SK-N-SH treated with all-trans-retinoic acid at 6 μM for 48 hours (cell line): ENCODE measurements at regions not wholly inside any gene's neighbourhood (a gene's known extent, or its start where the extent isn't known, plus 50 kb on each side); places are given as distances from the start of the nearest gene placed in this dataset.

Source experiments
- ATAC-seq: fragments of 200-7000 bp; cut with Tn5 transposase; 3 replicates; pipeline ENCODE4 v1.9.1; 2020; ENCODE audit warnings: mild to moderate bottlenecking, moderate library complexity
- ARNTL ChIP-seq: fragments of 450-650 bp; formaldehyde crosslinking; IDR thresholded peaks from 2 replicates; pipeline ENCODE4 v1.5.0; 2020; ENCODE audit warnings: low read depth, mild to moderate bottlenecking, moderate library complexity, borderline replicate concordance
- BACH2 ChIP-seq: fragments of 250-450 bp; sonication (Bioruptor Pico); IDR thresholded peaks from 2 replicates; pipeline ENCODE4 v1.9.0; 2021; ENCODE audit warnings: mild to moderate bottlenecking, borderline replicate concordance
- CSDC2 ChIP-seq: fragments of 250-450 bp; sonication (Bioruptor Pico); IDR thresholded peaks from 2 replicates; pipeline ENCODE4 v1.5.0; 2020; ENCODE audit warnings: mild to moderate bottlenecking, moderate library complexity
- ESRRG ChIP-seq: fragments of 250-450 bp; sonication (Bioruptor Pico); IDR thresholded peaks from 2 replicates; pipeline ENCODE4 v1.6.1; 2021; ENCODE audit warnings: mild to moderate bottlenecking
- GLIS3 ChIP-seq: fragments of 250-450 bp; sonication (Bioruptor Pico); IDR thresholded peaks from 2 replicates; pipeline ENCODE4 v1.5.0; 2020; ENCODE audit warnings: mild to moderate bottlenecking, moderate library complexity
- ISL1 ChIP-seq: fragments of 250-450 bp; sonication (Bioruptor Pico); IDR thresholded peaks from 2 replicates; pipeline ENCODE4 v2.1.2; 2022; ENCODE audit warnings: mild to moderate bottlenecking, moderate library complexity
- OSR1 ChIP-seq: fragments of 250-450 bp; sonication (Bioruptor Pico); IDR thresholded peaks from 2 replicates; pipeline ENCODE4 v1.8.0; 2022; ENCODE audit warnings: moderate library complexity, mild to moderate bottlenecking, inconsistent platforms
- PPARA ChIP-seq: fragments of 250-450 bp; sonication (Bioruptor Pico); IDR thresholded peaks from 2 replicates; pipeline ENCODE4 v1.5.0; 2020; ENCODE audit warnings: mild to moderate bottlenecking, borderline replicate concordance
- RARB ChIP-seq: fragments of 250-450 bp; sonication (Bioruptor Pico); IDR thresholded peaks from 2 replicates; pipeline ENCODE4 v1.8.0; 2021; ENCODE audit warnings: mild to moderate bottlenecking, moderate library complexity
- SNAI2 ChIP-seq: fragments of 250-450 bp; sonication (Bioruptor Pico); IDR thresholded peaks from 2 replicates; pipeline ENCODE4 v1.5.0; 2020; ENCODE audit warnings: mild to moderate bottlenecking, moderate library complexity
- TCF4 ChIP-seq: fragments of 250-450 bp; sonication (Bioruptor Pico); IDR thresholded peaks from 2 replicates; pipeline ENCODE4 v1.8.0; 2021; ENCODE audit warnings: mild to moderate bottlenecking, moderate library complexity, borderline replicate concordance
- TOX ChIP-seq: fragments of 250-450 bp; sonication (Bioruptor Pico); IDR thresholded peaks from 2 replicates; pipeline ENCODE4 v1.8.0; 2021; ENCODE audit warnings: mild to moderate bottlenecking, moderate library complexity, borderline replicate concordance
- ZC3H10 ChIP-seq: fragments of 250-450 bp; sonication (Bioruptor Pico); IDR thresholded peaks from 2 replicates; pipeline ENCODE4 v1.5.1; 2021; ENCODE audit warnings: mild to moderate bottlenecking, moderate library complexity
- ZFP3 ChIP-seq: fragments of 250-450 bp; sonication (Bioruptor Pico); IDR thresholded peaks from 2 replicates; pipeline ENCODE4 v1.5.0; 2020; ENCODE audit warnings: mild to moderate bottlenecking, moderate library complexity
- ZFP30 ChIP-seq: fragments of 450-650 bp; formaldehyde crosslinking; IDR thresholded peaks from 2 replicates; pipeline ENCODE4 v1.5.0; 2022; ENCODE audit warnings: mild to moderate bottlenecking, moderate library complexity
- ZNF565 ChIP-seq: fragments of 450-650 bp; formaldehyde crosslinking; conservative IDR thresholded peaks from 2 replicates; pipeline ENCODE4 v1.5.0; 2020; ENCODE audit warnings: low read depth, mild to moderate bottlenecking, moderate library complexity
- ZNF70 ChIP-seq: fragments of 450-650 bp; formaldehyde crosslinking; IDR thresholded peaks from 2 replicates; pipeline ENCODE4 v1.5.0; 2020; ENCODE audit warnings: mild to moderate bottlenecking, moderate library complexity
- ZNF8 ChIP-seq: fragments of 450-650 bp; formaldehyde crosslinking; IDR thresholded peaks from 2 replicates; pipeline ENCODE4 v1.5.0; 2020; ENCODE audit warnings: mild to moderate bottlenecking, moderate library complexity
- TF ChIP-seq, protein P1 (sequence below): fragments of 250-450 bp; sonication (Bioruptor Pico); IDR thresholded peaks from 2 replicates; pipeline ENCODE4 v1.5.1; 2021; ENCODE audit warnings: mild to moderate bottlenecking, moderate library complexity
- TF ChIP-seq, protein P2 (sequence below): fragments of 250-450 bp; sonication (Bioruptor Pico); IDR thresholded peaks from 2 replicates; pipeline ENCODE4 v1.8.0; 2020; ENCODE audit warnings: mild to moderate bottlenecking, moderate library complexity, borderline replicate concordance
- TF ChIP-seq, protein P3 (sequence below): fragments of 250-450 bp; sonication (Bioruptor Pico); IDR thresholded peaks from 2 replicates; pipeline ENCODE4 v1.5.1; 2020; ENCODE audit warnings: low read depth, mild to moderate bottlenecking, moderate library complexity
- TF ChIP-seq, protein P4 (sequence below): fragments of 250-450 bp; sonication (Bioruptor Pico); IDR thresholded peaks from 2 replicates; pipeline ENCODE4 v1.8.0; 2021; ENCODE audit warnings: low read depth, mild to moderate bottlenecking, moderate library complexity, borderline replicate concordance
- TF ChIP-seq, protein P5 (sequence below): fragments of 250-450 bp; sonication (Bioruptor Pico); IDR thresholded peaks from 2 replicates; pipeline ENCODE4 v1.5.0; 2020; ENCODE audit warnings: mild to moderate bottlenecking, moderate library complexity

DNA sequence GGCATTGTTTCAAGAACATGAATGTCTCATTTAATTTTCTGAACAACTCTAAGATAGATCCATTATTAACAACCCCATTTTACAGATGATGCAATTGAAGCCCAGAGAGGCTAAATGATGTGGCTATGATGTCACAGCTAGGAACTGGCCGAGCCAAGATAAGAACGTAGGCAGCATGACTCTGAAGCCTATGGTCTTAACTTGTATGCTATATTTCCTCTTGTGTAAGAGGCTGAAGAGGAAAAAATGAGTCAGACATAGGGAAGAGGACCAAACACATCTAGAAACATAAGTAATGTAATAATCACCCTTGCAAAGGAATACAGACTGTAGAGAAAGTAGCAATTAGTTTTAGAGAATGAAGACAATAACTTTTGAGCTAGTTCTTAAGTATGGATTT lies 416.8 kb downstream of the FIGN start:
- TF ChIP-seq CSDC2 (CRISPR knock-in tag) (no peak), GLIS3 (CRISPR knock-in tag) (no peak), ARNTL (CRISPR knock-in tag) (no peak), ZC3H10 (CRISPR knock-in tag) (no peak), ZNF8 (no peak), ZNF565 (CRISPR knock-in tag) (no peak), RARB (CRISPR knock-in tag) (no peak), ZFP3 (CRISPR knock-in tag) (no peak), PPARA (CRISPR knock-in tag) (no peak), BACH2 (no peak), ZNF70 (CRISPR knock-in tag) (no peak), ESRRG (CRISPR knock-in tag) (no peak), TCF4 (CRISPR knock-in tag) (no peak), TOX (CRISPR knock-in tag) (no peak), OSR1 (CRISPR knock-in tag) (no peak)
- TF ChIP-seq, protein P1, sequence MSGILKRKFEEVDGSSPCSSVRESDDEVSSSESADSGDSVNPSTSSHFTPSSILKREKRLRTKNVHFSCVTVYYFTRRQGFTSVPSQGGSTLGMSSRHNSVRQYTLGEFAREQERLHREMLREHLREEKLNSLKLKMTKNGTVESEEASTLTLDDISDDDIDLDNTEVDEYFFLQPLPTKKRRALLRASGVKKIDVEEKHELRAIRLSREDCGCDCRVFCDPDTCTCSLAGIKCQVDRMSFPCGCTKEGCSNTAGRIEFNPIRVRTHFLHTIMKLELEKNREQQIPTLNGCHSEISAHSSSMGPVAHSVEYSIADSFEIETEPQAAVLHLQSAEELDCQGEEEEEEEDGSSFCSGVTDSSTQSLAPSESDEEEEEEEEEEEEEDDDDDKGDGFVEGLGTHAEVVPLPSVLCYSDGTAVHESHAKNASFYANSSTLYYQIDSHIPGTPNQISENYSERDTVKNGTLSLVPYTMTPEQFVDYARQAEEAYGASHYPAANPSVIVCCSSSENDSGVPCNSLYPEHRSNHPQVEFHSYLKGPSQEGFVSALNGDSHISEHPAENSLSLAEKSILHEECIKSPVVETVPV (CRISPR knock-in tag), result no peak
- TF ChIP-seq, protein P2, sequence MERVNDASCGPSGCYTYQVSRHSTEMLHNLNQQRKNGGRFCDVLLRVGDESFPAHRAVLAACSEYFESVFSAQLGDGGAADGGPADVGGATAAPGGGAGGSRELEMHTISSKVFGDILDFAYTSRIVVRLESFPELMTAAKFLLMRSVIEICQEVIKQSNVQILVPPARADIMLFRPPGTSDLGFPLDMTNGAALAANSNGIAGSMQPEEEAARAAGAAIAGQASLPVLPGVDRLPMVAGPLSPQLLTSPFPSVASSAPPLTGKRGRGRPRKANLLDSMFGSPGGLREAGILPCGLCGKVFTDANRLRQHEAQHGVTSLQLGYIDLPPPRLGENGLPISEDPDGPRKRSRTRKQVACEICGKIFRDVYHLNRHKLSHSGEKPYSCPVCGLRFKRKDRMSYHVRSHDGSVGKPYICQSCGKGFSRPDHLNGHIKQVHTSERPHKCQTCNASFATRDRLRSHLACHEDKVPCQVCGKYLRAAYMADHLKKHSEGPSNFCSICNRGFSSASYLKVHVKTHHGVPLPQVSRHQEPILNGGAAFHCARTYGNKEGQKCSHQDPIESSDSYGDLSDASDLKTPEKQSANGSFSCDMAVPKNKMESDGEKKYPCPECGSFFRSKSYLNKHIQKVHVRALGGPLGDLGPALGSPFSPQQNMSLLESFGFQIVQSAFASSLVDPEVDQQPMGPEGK (CRISPR knock-in tag), result no peak
- TF ChIP-seq, protein P3, sequence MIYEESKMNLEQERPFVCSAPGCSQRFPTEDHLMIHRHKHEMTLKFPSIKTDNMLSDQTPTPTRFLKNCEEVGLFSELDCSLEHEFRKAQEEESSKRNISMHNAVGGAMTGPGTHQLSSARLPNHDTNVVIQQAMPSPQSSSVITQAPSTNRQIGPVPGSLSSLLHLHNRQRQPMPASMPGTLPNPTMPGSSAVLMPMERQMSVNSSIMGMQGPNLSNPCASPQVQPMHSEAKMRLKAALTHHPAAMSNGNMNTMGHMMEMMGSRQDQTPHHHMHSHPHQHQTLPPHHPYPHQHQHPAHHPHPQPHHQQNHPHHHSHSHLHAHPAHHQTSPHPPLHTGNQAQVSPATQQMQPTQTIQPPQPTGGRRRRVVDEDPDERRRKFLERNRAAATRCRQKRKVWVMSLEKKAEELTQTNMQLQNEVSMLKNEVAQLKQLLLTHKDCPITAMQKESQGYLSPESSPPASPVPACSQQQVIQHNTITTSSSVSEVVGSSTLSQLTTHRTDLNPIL (CRISPR knock-in tag), result no peak
- TF ChIP-seq, protein P4, sequence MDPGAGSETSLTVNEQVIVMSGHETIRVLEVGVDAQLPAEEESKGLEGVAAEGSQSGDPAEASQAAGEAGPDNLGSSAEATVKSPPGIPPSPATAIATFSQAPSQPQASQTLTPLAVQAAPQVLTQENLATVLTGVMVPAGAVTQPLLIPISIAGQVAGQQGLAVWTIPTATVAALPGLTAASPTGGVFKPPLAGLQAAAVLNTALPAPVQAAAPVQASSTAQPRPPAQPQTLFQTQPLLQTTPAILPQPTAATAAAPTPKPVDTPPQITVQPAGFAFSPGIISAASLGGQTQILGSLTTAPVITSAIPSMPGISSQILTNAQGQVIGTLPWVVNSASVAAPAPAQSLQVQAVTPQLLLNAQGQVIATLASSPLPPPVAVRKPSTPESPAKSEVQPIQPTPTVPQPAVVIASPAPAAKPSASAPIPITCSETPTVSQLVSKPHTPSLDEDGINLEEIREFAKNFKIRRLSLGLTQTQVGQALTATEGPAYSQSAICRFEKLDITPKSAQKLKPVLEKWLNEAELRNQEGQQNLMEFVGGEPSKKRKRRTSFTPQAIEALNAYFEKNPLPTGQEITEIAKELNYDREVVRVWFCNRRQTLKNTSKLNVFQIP, result no peak
- TF ChIP-seq, protein P5, sequence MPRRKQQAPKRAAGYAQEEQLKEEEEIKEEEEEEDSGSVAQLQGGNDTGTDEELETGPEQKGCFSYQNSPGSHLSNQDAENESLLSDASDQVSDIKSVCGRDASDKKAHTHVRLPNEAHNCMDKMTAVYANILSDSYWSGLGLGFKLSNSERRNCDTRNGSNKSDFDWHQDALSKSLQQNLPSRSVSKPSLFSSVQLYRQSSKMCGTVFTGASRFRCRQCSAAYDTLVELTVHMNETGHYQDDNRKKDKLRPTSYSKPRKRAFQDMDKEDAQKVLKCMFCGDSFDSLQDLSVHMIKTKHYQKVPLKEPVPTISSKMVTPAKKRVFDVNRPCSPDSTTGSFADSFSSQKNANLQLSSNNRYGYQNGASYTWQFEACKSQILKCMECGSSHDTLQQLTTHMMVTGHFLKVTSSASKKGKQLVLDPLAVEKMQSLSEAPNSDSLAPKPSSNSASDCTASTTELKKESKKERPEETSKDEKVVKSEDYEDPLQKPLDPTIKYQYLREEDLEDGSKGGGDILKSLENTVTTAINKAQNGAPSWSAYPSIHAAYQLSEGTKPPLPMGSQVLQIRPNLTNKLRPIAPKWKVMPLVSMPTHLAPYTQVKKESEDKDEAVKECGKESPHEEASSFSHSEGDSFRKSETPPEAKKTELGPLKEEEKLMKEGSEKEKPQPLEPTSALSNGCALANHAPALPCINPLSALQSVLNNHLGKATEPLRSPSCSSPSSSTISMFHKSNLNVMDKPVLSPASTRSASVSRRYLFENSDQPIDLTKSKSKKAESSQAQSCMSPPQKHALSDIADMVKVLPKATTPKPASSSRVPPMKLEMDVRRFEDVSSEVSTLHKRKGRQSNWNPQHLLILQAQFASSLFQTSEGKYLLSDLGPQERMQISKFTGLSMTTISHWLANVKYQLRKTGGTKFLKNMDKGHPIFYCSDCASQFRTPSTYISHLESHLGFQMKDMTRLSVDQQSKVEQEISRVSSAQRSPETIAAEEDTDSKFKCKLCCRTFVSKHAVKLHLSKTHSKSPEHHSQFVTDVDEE (CRISPR knock-in tag), result no peak
- no peak for ATAC-seq

DNA sequence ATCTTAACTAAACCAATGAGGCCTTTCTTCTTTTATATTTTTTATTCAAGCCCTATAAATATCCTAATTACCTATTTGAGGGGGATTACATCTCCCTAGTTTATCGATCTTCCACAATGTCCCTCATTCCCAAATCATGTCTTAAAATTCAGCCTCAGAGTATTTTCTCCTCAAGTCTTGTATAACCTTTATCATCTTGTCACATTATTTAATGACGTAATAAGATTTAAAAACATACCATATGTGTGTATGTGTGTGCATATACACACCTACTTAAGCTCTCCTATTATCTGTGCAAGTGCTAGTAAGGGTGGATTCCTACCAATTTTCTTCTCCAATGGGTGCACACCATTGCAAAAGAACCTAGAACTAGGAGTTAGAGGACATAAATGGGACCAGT lies 421.1 kb downstream of the FIGN start:
- no peak for ATAC-seq
- TF ChIP-seq, protein P1 (CRISPR knock-in tag), result no peak
- TF ChIP-seq, protein P3 (CRISPR knock-in tag), result no peak
- no peak for TF ChIP-seq CSDC2 (CRISPR knock-in tag)
- TF ChIP-seq ZNF565 (CRISPR knock-in tag), result no peak
- TF ChIP-seq TOX (CRISPR knock-in tag), result no peak
- TF ChIP-seq ZFP3 (CRISPR knock-in tag), result no peak
- TF ChIP-seq ISL1 (CRISPR knock-in tag), result no peak
- TF ChIP-seq, protein P2 (CRISPR knock-in tag), result no peak
- TF ChIP-seq BACH2, result no peak
- TF ChIP-seq OSR1 (CRISPR knock-in tag), result no peak
- TF ChIP-seq TCF4 (CRISPR knock-in tag), result no peak
- TF ChIP-seq ARNTL (CRISPR knock-in tag), result no peak
- no peak for TF ChIP-seq ZC3H10 (CRISPR knock-in tag)
- TF ChIP-seq ZNF8, result no peak
- TF ChIP-seq ZFP30 (CRISPR knock-in tag), result no peak
- TF ChIP-seq ZNF70 (CRISPR knock-in tag), result no peak
- TF ChIP-seq SNAI2 (CRISPR knock-in tag), result no peak
- no peak for TF ChIP-seq GLIS3 (CRISPR knock-in tag)
- no peak for TF ChIP-seq ESRRG (CRISPR knock-in tag)
